Lower leg skin (tissue), 3 donors: ENCODE measurements at regions not wholly inside any gene's neighbourhood (a gene's known extent, or its start where the extent isn't known, plus 50 kb on each side); places are given as distances from the start of the nearest gene placed in this dataset.
A peak's percentile ranks its signal among the peaks of the same experiment; 100 is the strongest.
"Not testable (repeated sequence)": the region's sequence is repeated elsewhere in the genome, so short reads cannot be mapped to it uniquely, and the experiment has no call there.

Experiments
- DNase-seq, 2 donors: peaks; one replicate each; pipeline ENCODE4 v3.0.0-alpha.2; 2019; ENCODE audit warnings: low spot score in 2 of 2
- H3K4me3 ChIP-seq: fragments of 200-600 bp; sonication (generic); 2 replicates; pipeline ENCODE4 v1.5.1; 2017; ENCODE audit warnings: mild to moderate bottlenecking, low read depth; ENCODE audit not compliant: poor library complexity, severe bottlenecking
- WGBS, 2 donors: methylation state at CpG; one replicate each; pipeline ENCODE4 v1.1.5; 2018; 5-methylcytosine and 5-hydroxymethylcytosine counted together
- intact Hi-C: fragments of 100-400 bp; cut with DNase I; formaldehyde crosslinking; loops from one replicate; pipeline ENCODE4 v1.15.0; 2023; ENCODE audit warnings: low total_unique reads

DNA sequence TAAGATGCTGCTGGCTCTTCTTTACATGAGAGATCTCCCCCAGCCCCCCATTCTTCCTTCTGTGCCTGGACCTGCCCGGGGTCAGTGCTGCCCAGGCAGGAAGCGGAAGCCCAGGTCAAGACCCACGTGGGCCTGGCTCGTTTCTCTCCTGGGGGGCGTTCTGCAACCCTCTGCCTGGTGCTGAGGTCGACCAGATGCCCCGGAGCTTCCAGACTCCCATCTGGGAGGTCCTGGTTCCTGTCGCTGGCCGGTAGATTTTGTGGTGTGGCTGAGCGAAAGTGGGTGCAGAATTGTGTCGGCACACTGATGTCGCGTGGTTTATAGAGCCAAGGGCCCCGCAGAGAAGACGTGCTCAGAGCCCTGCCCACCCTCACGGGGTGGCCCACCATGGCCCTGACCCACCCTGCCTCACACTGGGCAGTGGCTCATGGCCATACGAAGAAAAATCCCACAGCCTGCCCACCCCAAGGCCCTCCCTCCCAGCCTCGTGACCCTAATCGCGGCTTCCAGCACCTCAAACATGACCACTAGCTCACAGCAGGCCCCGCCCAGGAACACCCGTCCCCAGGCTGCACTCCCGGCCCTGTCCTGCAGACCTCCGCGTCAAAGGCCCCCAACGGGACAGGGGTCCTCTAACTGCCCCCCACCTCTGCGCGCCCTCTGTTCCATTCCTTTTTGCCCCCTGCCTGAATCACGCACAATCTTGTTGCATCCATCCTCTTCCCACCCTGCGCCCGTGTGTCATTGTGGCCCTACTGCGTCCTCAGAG, 443.2 kb upstream of the ZNF722 start:
- intact Hi-C loops, H3K4me3 ChIP-seq: not testable (repeated sequence)
- peak in 1 of 2 donors; percentile 32 for DNase-seq
- 92% methylated on average over 4 of the region's 32 CpGs; no CpG with 5 or more reads in 1 of the 2 donors for WGBS, 2 donors

GRCh38 chr7:63556223-63556622, 442.4 kb upstream of the ZNF722 start:
- intact Hi-C loops: not testable (repeated sequence)
- peak in 1 of 2 donors; percentile 77 for DNase-seq
- 83% methylated on average over 2 of the region's 24 CpGs; no CpG with 5 or more reads in 1 of the 2 donors for WGBS, 2 donors

DNA sequence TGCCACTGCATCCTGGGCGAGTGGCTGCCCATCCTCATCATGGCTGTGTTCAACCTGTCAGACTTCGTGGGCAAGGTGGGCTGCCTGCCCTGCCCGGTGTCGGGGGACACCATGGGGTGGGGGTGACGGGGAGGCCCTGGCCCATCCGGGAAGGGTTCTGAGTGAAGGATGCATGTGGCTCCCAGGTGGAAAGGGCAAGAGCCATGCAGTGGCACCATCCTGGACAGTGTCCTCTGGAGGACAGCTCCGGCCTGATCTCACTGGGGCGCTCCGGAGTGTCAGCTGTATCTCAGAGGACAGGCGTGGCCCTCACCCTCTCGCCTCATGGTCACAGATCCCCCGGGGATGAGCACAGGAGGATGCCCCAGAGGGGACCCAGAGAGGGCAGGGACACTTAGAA, 439.6 kb upstream of the ZNF722 start:
- intact Hi-C loops, H3K4me3 ChIP-seq: not testable (repeated sequence)
- peak in 1 of 2 donors; percentile 54 for DNase-seq
- WGBS, 2 donors: 92% methylated on average over 7 of the region's 12 CpGs; no CpG with 5 or more reads in 1 of the 2 donors

More at GRCh38 chr7:63556223-63556622, 442.4 kb upstream of the ZNF722 start:
- not testable (repeated sequence) for H3K4me3 ChIP-seq

GRCh38 chr7:63559826-63560465, 438.7 kb upstream of the ZNF722 start:
- WGBS, 2 donors: 91 to 95% methylated on average over 13 to 19 of the region's 27 CpGs
- H3K4me3 ChIP-seq, intact Hi-C loops: not testable (repeated sequence)
- DNase-seq: peak in 1 of 2 donors; percentile 62

DNA sequence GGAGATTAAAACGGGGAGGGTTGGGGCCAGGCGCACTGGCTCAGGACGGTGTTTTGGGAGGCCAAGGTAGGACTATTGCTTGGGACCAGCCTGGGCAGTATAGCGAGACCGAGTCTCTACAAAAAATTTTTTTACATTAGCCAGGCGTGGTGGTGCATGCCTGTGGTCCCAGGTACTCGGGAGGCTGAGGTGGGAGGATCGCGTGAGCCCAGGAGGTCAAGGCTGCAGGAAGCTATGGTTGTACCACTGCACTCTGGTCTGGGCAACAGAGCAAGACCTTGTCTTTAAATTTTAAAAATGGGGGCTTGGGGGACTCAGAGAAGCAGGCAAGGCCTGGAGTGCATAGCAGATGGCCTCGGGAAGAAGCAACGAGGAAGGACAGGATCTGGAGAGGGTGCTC, 436.7 kb upstream of the ZNF722 start:
- intact Hi-C loops, H3K4me3 ChIP-seq: not testable (repeated sequence)
- DNase-seq: peak in 1 of 2 donors; percentile 59
- WGBS, 2 donors: 76 to 93% methylated on average over 4 to 6 of the region's 11 CpGs

DNA sequence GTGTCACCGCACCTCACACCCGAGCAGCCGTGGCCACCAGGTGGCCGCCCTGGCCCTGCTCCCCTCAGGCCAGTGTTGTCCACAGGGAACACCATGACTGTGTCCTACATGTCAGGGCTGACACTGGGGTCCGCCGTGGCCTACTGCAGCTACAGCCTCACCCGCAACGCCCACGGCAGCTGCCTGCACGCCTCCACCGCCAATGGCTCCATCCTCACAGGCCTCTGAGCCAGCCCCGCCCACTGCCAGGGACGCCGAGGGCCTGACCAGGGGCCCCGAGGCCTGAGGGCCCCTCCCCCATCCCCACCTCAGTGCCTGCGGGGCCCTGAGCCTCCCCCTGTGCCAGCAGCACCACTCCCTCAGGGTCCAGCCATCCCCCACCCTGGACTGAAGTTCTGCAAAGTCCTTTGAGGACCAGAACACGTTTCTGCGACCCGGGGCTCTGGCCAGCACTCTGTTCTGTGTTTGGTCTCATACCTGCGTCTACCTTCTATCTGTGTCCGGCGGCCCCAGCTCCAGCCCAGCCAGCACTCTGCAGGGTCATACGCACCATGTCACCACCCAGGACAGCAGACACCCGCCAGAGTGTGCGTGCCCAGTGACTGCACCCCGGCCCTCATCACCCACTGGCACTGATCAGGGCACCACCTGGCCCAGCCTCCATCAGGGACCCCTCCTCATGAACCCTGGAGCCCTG, 436.1 kb upstream of the ZNF722 start:
- peak in 1 of 2 donors; percentile 66 for DNase-seq
- intact Hi-C loops, H3K4me3 ChIP-seq: not testable (repeated sequence)
- WGBS, 2 donors: 84 to 92% methylated on average over 10 to 16 of the region's 26 CpGs

- 90 to 94% methylated on average over 15 to 16 of the region's 31 CpGs for WGBS, 2 donors
- peak in 1 of 2 donors; percentile 75 for DNase-seq
- H3K4me3 ChIP-seq, intact Hi-C loops: not testable (repeated sequence)
Observed at GRCh38 chr7:63563151-63563940, 435.3 kb upstream of the ZNF722 start.

- H3K4me3 ChIP-seq, intact Hi-C loops: not testable (repeated sequence)
- WGBS, 2 donors: 83 to 96% methylated on average over 5 to 6 of the region's 7 CpGs
- peak in 1 of 2 donors; percentile 74 for DNase-seq
Observed at GRCh38 chr7:63564882-63565281, 433.8 kb upstream of the ZNF722 start.

- DNase-seq: peak in 1 of 2 donors; percentile 78
- 68 to 80% methylated on average over 7 to 8 of the region's 11 CpGs for WGBS, 2 donors
- intact Hi-C loops, H3K4me3 ChIP-seq: not testable (repeated sequence)
Observed at GRCh38 chr7:63566886-63567285, 431.8 kb upstream of the ZNF722 start.

- H3K4me3 ChIP-seq, intact Hi-C loops: not testable (repeated sequence)
- DNase-seq: peak in 1 of 2 donors; percentile 83
- WGBS, 2 donors: 87 to 96% methylated on average over 22 to 24 of the region's 25 CpGs
Observed at GRCh38 chr7:63567636-63568035, 431.0 kb upstream of the ZNF722 start.

GRCh38 chr7:63568571-63569313, 429.9 kb upstream of the ZNF722 start:
- H3K4me3 ChIP-seq, intact Hi-C loops: not testable (repeated sequence)
- 82 to 90% methylated on average over 10 to 15 of the region's 27 CpGs for WGBS, 2 donors
- DNase-seq: peak in 1 of 2 donors; percentile 72

DNA sequence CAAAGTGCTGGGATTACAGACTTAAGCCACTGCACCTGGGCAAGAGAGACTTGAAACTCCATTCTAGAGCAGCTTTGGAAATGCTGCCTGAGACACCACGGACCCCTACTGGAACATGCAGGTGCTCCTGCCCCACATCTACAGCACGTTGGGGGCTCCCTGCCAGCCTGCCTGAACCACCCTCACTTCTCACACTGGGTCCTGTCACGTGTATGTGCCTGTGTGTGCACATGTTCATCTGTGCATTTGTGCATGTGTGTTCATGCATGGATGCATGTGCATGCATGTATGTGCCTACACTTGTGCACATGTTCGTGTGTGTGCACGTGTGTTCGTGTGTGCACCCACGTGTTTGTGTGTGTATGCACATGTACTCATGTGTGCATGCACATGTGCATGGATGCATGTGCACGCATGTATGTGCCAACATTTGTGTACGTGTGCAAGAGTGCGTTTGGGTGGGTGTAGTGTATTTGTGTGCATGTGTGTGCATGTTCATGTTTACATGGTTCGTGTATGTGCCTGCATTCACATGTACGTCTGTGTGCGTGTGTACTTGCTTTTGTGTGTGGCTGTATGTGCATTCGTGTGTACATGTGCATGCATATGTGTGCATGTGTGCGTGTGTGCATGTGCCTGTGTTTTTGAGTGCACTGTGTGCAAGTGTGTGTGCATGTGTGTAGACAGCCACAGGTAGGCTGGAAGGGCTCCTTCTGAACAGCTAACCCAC, 428.1 kb upstream of the ZNF722 start:
- intact Hi-C loops, H3K4me3 ChIP-seq: not testable (repeated sequence)
- peak in 1 of 2 donors; percentile 81 for DNase-seq
- 78 to 86% methylated on average over 15 of the region's 15 CpGs for WGBS, 2 donors

GRCh38 chr7:63572196-63572595, 426.5 kb upstream of the ZNF722 start:
- intact Hi-C loops, H3K4me3 ChIP-seq: not testable (repeated sequence)
- DNase-seq: peak in 1 of 2 donors; percentile 85
- 91 to 95% methylated on average over 21 to 28 of the region's 28 CpGs for WGBS, 2 donors
